ENCODE measurements at regions not wholly inside any gene's neighbourhood (a gene's known extent, or its start where the extent isn't known, plus 50 kb on each side); places are given as distances from the start of the nearest gene placed in this dataset.

DNA sequence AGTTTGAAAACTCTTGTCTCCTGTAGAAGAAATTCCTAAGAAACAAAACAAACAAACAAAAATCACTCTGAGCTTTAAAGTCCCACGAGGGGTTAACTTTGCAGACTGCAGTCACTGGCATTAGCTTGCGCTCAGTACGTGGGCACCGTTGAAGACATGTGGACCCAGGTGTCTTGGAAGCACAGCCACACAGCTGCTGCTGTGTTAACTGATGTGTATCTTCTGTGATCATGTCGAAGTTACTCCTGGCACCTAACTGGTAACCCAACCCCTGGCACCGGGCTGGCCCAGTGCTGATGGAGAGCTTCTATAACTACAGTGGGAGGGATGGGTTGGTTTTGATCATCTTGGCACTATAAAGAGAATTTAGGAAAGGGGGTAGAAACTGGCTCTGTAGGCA lies 51.6 kb upstream of the FHL2 start:
- DNase-seq (ENCODE audit: low spot score in 2 of 2), result no peak
- H3K36me3 Mint-ChIP-seq, result no peaks in the 10 kb centered on the region
- H3K9me3 Mint-ChIP-seq, result no peaks in the 10 kb centered on the region

DNA sequence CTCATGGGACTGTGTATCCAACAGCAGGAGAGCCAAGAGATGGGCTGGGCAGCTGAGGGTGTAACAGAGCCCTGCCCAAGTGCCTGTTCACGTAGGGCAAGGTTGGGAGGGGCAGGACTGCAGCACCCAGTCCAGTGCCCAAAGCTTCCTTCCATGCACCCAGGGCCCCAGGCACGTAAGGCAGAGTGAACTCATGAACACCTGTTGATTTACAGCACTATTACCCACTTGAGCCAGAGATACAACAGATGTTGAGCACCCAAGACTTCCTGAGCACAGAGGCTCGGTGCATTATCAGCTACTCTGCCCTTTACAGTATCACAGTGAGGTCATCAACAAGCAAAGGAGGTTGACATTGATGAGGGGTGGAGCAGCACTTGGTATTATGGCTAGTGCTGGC lies 50.2 kb upstream of the FHL2 start:
- Mint-ChIP-seq H3K36me3 (no peaks in the 10 kb centered on the region), H3K9me3 (no peaks in the 10 kb centered on the region), H3K27ac (no peak overlapping the region)
- no peak for ATAC-seq
- DNase-seq (ENCODE audit: low spot score in 2 of 2), result no peak

More for the DNA sequence above, 51.6 kb upstream of the FHL2 start:
- ATAC-seq, result no peak
- no peak overlapping the region for H3K27ac Mint-ChIP-seq
